GM12875 (cell line): ENCODE measurements at regions not wholly inside any gene's neighbourhood (a gene's known extent, or its start where the extent isn't known, plus 50 kb on each side); places are given as distances from the start of the nearest gene placed in this dataset.
"Not testable (repeated sequence)": the region's sequence is repeated elsewhere in the genome, so short reads cannot be mapped to it uniquely, and the experiment has no call there.

Source experiments
- H3K4me3 ChIP-seq: one replicate; pipeline ENCODE4 v1.5.1; 2011; ENCODE audit warnings: low read depth, low read length, control low read depth
- TF ChIP-seq, protein P1 (sequence below): IDR thresholded peaks from 2 replicates; pipeline ENCODE4 v1.5.1; 2011; ENCODE audit warnings: low read depth, mild to moderate bottlenecking, control low read depth, inconsistent platforms, low read length, moderate library complexity, borderline replicate concordance; ENCODE audit not compliant: insufficient read depth

DNA sequence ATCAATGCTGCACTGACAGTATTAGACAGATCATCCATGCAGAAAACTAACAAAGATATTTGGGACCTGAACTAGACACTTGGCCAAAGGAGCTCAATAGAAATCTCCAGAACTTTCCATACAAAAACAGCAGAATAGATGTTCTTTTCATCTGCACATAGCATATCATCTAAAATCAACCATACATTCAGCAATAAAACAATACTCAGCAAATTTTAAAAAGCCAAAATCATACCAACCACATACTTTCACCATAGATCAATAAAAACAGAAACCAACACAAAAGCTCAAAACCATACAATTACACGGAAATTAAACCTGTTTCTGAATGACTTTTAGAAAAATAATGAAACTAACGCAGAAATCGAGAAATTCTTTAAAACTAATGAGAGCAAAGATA lies 592.6 kb downstream of the SLITRK5 start:
- H3K4me3 ChIP-seq: no peak overlapping the region
- TF ChIP-seq, protein P1, sequence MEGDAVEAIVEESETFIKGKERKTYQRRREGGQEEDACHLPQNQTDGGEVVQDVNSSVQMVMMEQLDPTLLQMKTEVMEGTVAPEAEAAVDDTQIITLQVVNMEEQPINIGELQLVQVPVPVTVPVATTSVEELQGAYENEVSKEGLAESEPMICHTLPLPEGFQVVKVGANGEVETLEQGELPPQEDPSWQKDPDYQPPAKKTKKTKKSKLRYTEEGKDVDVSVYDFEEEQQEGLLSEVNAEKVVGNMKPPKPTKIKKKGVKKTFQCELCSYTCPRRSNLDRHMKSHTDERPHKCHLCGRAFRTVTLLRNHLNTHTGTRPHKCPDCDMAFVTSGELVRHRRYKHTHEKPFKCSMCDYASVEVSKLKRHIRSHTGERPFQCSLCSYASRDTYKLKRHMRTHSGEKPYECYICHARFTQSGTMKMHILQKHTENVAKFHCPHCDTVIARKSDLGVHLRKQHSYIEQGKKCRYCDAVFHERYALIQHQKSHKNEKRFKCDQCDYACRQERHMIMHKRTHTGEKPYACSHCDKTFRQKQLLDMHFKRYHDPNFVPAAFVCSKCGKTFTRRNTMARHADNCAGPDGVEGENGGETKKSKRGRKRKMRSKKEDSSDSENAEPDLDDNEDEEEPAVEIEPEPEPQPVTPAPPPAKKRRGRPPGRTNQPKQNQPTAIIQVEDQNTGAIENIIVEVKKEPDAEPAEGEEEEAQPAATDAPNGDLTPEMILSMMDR: no peak

DNA sequence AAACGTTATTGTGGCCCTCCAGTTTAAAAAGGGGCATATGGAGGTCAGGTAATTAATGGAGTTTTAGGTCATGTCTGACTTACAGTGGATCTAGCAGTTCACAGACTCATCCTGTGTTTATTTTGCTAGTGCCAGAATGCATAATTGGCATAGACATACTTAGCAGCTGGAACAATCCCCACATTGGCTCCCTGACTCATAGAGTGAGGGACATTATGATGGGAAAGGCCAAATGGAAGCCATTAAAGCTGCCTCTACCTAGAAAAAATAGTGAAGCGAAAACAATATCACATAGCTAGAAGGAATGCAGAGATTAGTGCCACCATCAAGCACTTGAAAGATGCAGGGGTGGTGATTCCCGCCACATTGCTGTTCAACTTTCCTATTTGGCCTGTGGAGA lies 610.7 kb downstream of the SLITRK5 start:
- no peak overlapping the region for H3K4me3 ChIP-seq
- TF ChIP-seq, protein P1: no peak

DNA sequence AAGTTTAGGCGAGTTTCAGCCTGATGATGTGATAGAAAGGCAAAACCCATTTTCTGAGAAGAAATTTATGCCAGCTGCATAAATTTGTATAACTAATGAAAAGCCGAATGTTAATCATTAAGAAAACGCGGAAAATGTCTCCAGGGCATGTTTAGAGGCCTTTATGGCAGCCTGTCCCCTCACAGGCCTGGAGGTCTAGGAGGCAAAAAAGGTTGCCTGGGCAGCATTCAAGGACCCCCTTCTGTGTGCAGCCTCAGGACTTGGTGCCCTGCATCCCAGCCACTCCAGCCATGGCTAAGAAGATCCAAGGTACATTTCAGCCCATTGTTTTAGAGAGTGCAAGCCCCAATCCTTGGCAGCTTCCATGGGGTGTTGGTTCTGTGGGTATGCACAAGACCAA lies 614.2 kb downstream of the SLITRK5 start:
- TF ChIP-seq, protein P1: no peak
- H3K4me3 ChIP-seq: no peak overlapping the region

DNA sequence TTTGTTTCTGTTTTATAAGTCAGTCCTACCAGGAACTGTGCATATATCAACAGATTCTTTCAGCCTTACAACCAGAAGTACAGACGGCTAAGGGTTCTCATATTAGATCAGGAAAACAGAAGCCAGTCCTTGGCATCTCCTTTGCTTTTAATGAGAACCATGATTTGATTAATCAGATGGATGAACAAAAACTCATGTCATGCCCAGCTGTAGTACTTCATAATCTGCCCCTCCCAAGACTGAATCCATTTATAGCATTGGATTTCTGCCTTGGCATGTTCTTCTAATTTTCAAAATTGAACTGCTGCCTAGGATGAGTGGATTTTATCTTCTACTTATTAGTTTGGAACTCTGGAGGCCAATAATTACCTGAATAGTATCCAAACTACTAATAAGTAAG lies 617.2 kb downstream of the SLITRK5 start:
- no peak overlapping the region for H3K4me3 ChIP-seq
- TF ChIP-seq, protein P1: no peak

DNA sequence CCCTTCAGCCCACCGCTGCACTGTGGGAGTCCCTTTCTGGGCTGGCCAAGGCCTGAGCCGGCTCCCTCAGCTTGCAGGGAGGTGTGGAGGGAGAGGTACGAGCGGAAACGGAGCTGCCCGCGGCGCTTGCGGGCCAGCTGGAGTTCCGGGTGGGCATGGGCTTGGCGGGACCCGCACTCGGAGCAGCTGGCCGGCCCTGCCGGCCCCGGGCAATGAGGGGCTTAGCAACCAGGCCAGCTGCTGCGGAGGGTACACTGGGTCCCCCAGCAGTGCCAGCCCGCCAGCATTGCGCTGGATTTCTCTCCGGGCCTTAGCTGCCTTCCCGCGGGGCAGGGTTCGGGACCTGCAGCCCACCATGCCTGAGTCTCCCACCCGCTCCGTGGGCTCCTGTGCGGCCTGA lies 620.6 kb downstream of the SLITRK5 start:
- H3K4me3 ChIP-seq: not testable (repeated sequence)

DNA sequence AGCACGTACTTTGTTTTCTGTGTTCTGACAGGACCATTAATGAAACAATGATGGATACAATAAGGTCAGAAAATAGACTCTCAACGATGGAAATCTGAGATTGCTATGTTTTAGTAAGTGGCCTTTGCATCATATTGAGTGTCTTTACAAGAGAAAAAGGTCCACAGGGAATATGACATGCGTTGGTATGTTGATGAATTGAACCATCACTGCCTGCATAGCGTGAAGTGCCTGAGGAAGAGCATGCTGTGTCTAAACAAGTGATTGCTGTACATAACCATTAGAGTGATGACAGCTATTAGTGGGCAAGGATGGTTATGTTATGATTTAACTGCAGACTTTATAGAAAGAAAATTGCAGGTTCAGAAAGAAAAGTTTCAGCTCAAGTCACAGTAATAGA lies 623.2 kb downstream of the SLITRK5 start:
- no peak overlapping the region for H3K4me3 ChIP-seq
- TF ChIP-seq, protein P1: no peak

DNA sequence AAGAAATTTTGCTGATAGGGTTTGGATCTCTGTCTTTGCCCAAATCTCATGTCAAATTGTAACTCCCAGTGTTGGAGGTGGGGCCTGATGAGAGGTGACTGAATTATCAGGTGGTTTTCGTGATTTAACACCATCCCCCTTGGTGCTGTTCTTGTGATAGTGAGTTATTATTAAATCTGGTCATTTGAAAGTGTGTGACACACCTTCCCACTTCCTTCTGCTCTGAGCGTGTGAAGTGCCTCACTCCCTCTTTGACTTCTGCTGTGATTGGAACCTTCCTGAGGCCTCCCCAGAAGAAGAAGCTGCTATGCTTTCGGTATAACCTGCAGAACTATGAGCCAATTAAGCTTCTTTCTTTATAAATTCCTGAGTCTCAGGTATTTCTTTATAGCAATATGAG lies 632.0 kb downstream of the SLITRK5 start:
- TF ChIP-seq, protein P1: no peak
- no peak overlapping the region for H3K4me3 ChIP-seq

DNA sequence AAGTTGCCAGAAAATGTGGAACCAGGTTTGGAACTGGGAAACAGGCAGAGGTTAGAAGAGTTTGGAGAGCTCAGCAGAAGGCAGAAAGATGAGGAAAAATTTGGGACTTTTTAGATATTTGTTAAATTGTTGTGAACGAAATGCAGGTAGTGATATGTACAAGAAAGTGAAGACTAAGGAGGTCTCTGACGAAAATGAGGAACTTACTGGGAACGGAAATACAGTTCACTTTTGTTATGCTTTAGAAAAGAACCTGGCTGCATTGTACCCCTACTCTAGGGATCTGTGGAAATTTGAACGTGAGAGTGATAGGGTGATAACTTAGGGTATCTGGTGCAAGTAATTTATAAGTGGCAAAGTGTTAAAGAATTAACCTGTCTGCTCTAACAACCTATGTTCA lies 632.4 kb downstream of the SLITRK5 start:
- H3K4me3 ChIP-seq: no peak overlapping the region
- TF ChIP-seq, protein P1: no peak
